HepG2 (cell line): ENCODE measurements at regions not wholly inside any gene's neighbourhood (a gene's known extent, or its start where the extent isn't known, plus 50 kb on each side); places are given as distances from the start of the nearest gene placed in this dataset.

ENCODE experiments used
- ADNP ChIP-seq: sonication (generic); formaldehyde crosslinking; IDR thresholded peaks from 2 replicates; pipeline ENCODE4 v1.4.0; 2020; ENCODE audit warnings: missing genetic modification reagents
- ATM ChIP-seq: fragments of 450-650 bp; IDR thresholded peaks from 2 replicates; pipeline ENCODE4 v1.7.1; 2017; ENCODE audit warnings: mild to moderate bottlenecking, borderline replicate concordance
- CBX2 ChIP-seq, 2 experiments: fragments of 200-600 bp in 1 of 2; sonication (generic); formaldehyde crosslinking in 1 of 2; IDR thresholded peaks; 2 replicates each; pipeline versions ENCODE4 v1.7.0 to v1.8.1; 2018 to 2022; ENCODE audit warnings: low read depth in 2 of 2, low read length in 1 of 2, mild to moderate bottlenecking in 1 of 2, missing genetic modification reagents in 1 of 2
- CEBPG ChIP-seq: IDR thresholded peaks from 2 replicates; pipeline ENCODE4 v1.6.1; 2016
- HHEX ChIP-seq: IDR thresholded peaks from 2 replicates; pipeline ENCODE4 v1.6.1; 2016; ENCODE audit warnings: control low read depth
- HMG20A ChIP-seq: IDR thresholded peaks from 2 replicates; pipeline ENCODE4 v1.6.1; 2016; ENCODE audit warnings: borderline replicate concordance
- HNF4A ChIP-seq: sonication (generic); formaldehyde crosslinking; IDR thresholded peaks from 2 replicates; pipeline ENCODE4 v1.4.0; 2020; ENCODE audit warnings: missing genetic modification reagents
- KLF11 ChIP-seq: IDR thresholded peaks from 2 replicates; pipeline ENCODE4 v1.6.1; 2016; ENCODE audit warnings: missing compliant biosample characterization
- MEIS1 ChIP-seq: sonication (generic); formaldehyde crosslinking; IDR thresholded peaks from 2 replicates; pipeline ENCODE4 v1.9.0; 2021; ENCODE audit warnings: mild to moderate bottlenecking, missing genetic modification reagents, moderate library complexity, borderline replicate concordance
- NCOR1 ChIP-seq: fragments of 200-600 bp; sonication (generic); IDR thresholded peaks from 2 replicates; pipeline ENCODE4 v1.7.0; 2017; ENCODE audit warnings: antibody characterized with exemption, low read length, borderline replicate concordance
- RCOR2 ChIP-seq: IDR thresholded peaks from 2 replicates; pipeline ENCODE4 v1.6.1; 2016; ENCODE audit warnings: missing biosample characterization, missing genetic modification reagents
- SMAD3 ChIP-seq: sonication (generic); formaldehyde crosslinking; IDR thresholded peaks from 2 replicates; pipeline ENCODE4 v1.4.0; 2020; ENCODE audit warnings: missing genetic modification reagents
- TBX3 ChIP-seq: fragments of 450-650 bp; IDR thresholded peaks from 2 replicates; pipeline ENCODE4 v1.6.1; 2017; ENCODE audit warnings: antibody characterized with exemption, mild to moderate bottlenecking, inconsistent platforms, borderline replicate concordance
- ZFP37 ChIP-seq: sonication (generic); formaldehyde crosslinking; IDR thresholded peaks from 2 replicates; pipeline ENCODE4 v1.4.0; 2020; ENCODE audit warnings: missing genetic modification reagents, borderline replicate concordance
- ZNF138 ChIP-seq: sonication (generic); formaldehyde crosslinking; IDR thresholded peaks from 2 replicates; pipeline ENCODE4 v1.5.0; 2020; ENCODE audit warnings: mild to moderate bottlenecking, low read depth, missing genetic modification reagents
- ZNF143 ChIP-seq: sonication (generic); formaldehyde crosslinking; IDR thresholded peaks from 2 replicates; pipeline ENCODE4 v1.4.0; 2020; ENCODE audit warnings: missing genetic modification reagents
- ZNF260 ChIP-seq: sonication (generic); formaldehyde crosslinking; IDR thresholded peaks from 2 replicates; pipeline ENCODE4 v1.4.0; 2020; ENCODE audit warnings: missing genetic modification reagents, low read depth, mild to moderate bottlenecking, borderline replicate concordance
- ZNF292 ChIP-seq: sonication (generic); formaldehyde crosslinking; IDR thresholded peaks from 2 replicates; pipeline ENCODE4 v1.8.1; 2022; ENCODE audit warnings: mild to moderate bottlenecking, low read depth, missing genetic modification reagents, borderline replicate concordance
- TF ChIP-seq, protein P1 (sequence below): sonication (generic); formaldehyde crosslinking; IDR thresholded peaks from 2 replicates; pipeline ENCODE4 v1.4.0; 2020; ENCODE audit warnings: missing genetic modification reagents
- TF ChIP-seq, protein P2 (sequence below): IDR thresholded peaks from 2 replicates; pipeline ENCODE4 v1.6.1; 2016; ENCODE audit warnings: low read depth
- TF ChIP-seq, protein P3 (sequence below): IDR thresholded peaks from 2 replicates; pipeline ENCODE4 v1.6.1; 2018; ENCODE audit warnings: missing genetic modification reagents
- TF ChIP-seq, protein P4 (sequence below): fragments of 450-650 bp; IDR thresholded peaks from 2 replicates; pipeline ENCODE4 v1.6.1; 2017
- TF ChIP-seq, protein P5 (sequence below): sonication (generic); formaldehyde crosslinking; IDR thresholded peaks from 2 replicates; pipeline ENCODE4 v1.8.1; 2023; ENCODE audit warnings: mild to moderate bottlenecking, moderate library complexity, missing genetic modification reagents
- TF ChIP-seq, protein P6 (sequence below): sonication (generic); formaldehyde crosslinking; IDR thresholded peaks from 2 replicates; pipeline ENCODE4 v1.5.1; 2020; ENCODE audit warnings: missing genetic modification reagents, mild to moderate bottlenecking, borderline replicate concordance

DNA sequence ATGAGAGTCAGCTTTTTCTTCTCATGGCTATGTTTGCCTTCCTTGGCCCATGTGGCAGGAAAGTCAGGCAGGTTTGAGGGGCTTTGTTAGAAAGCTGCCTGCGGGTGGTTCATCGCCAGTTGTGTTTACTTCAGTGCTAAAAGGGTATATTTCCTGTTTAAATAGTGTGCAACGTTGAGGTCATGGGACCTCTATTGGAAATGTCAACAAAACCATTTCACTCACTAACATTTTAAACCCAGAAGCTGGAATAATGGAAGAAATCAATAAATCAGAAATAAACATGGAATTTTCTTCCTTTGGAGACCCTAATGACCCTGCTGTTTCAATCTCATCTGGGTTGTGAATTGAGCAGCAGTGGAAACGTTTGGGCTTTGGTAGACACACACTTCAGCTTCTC lies 185.8 kb downstream of the ANKRD50 start (continued):
- TF ChIP-seq, protein P1, sequence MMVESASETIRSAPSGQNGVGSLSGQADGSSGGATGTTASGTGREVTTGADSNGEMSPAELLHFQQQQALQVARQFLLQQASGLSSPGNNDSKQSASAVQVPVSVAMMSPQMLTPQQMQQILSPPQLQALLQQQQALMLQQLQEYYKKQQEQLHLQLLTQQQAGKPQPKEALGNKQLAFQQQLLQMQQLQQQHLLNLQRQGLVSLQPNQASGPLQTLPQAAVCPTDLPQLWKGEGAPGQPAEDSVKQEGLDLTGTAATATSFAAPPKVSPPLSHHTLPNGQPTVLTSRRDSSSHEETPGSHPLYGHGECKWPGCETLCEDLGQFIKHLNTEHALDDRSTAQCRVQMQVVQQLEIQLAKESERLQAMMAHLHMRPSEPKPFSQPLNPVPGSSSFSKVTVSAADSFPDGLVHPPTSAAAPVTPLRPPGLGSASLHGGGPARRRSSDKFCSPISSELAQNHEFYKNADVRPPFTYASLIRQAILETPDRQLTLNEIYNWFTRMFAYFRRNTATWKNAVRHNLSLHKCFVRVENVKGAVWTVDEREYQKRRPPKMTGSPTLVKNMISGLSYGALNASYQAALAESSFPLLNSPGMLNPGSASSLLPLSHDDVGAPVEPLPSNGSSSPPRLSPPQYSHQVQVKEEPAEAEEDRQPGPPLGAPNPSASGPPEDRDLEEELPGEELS (CRISPR knock-in tag): peak; percentile 86
- TF ChIP-seq ZNF260 (CRISPR knock-in tag) (no peak), SMAD3 (CRISPR knock-in tag) (peak; percentile 85), KLF11 (no peak), ATM (no peak), ZNF138 (CRISPR knock-in tag) (no peak), CEBPG (CRISPR knock-in tag) (peak; percentile 36; the same call in 1 of the 2 replicates), HNF4A (0 out of 2 replicates have a peak, but pooled peaks have one; percentile 33), ZFP37 (CRISPR knock-in tag) (no peak), NCOR1 (0 out of 2 replicates have a peak, but pooled peaks have one; percentile 20), ADNP (no peak), HMG20A (CRISPR knock-in tag) (peak; percentile 95), HHEX (CRISPR knock-in tag) (peak; percentile 63; the same call in 1 of the 2 replicates), CBX2 (IDR thresholded peaks at IDR 0.05; ENCODE audit: low read depth, low read length) (no peak), CBX2 (CRISPR knock-in tag; IDR thresholded peaks at IDR 0.05; ENCODE audit: low read depth) (no peak), TBX3 (peak; percentile 47; the same call in 1 of the 2 replicates), ZNF143 (CRISPR knock-in tag) (no peak), MEIS1 (no peak), ZNF292 (peak; percentile 61; the same call in 1 of the 2 replicates), RCOR2 (0 out of 2 replicates have a peak, but pooled peaks have one; percentile 55)
- TF ChIP-seq, protein P2, sequence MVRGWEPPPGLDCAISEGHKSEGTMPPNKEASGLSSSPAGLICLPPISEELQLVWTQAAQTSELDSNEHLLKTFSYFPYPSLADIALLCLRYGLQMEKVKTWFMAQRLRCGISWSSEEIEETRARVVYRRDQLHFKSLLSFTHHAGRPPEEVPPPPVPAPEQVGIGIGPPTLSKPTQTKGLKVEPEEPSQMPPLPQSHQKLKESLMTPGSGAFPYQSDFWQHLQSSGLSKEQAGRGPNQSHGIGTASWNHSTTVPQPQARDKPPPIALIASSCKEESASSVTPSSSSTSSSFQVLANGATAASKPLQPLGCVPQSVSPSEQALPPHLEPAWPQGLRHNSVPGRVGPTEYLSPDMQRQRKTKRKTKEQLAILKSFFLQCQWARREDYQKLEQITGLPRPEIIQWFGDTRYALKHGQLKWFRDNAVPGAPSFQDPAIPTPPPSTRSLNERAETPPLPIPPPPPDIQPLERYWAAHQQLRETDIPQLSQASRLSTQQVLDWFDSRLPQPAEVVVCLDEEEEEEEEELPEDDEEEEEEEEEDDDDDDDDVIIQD (CRISPR knock-in tag): peak; percentile 100
- TF ChIP-seq, protein P3, sequence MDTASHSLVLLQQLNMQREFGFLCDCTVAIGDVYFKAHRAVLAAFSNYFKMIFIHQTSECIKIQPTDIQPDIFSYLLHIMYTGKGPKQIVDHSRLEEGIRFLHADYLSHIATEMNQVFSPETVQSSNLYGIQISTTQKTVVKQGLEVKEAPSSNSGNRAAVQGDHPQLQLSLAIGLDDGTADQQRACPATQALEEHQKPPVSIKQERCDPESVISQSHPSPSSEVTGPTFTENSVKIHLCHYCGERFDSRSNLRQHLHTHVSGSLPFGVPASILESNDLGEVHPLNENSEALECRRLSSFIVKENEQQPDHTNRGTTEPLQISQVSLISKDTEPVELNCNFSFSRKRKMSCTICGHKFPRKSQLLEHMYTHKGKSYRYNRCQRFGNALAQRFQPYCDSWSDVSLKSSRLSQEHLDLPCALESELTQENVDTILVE: peak; percentile 70; the same call in 1 of the 2 replicates
- TF ChIP-seq, protein P4, sequence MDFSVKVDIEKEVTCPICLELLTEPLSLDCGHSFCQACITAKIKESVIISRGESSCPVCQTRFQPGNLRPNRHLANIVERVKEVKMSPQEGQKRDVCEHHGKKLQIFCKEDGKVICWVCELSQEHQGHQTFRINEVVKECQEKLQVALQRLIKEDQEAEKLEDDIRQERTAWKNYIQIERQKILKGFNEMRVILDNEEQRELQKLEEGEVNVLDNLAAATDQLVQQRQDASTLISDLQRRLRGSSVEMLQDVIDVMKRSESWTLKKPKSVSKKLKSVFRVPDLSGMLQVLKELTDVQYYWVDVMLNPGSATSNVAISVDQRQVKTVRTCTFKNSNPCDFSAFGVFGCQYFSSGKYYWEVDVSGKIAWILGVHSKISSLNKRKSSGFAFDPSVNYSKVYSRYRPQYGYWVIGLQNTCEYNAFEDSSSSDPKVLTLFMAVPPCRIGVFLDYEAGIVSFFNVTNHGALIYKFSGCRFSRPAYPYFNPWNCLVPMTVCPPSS: no peak
- TF ChIP-seq, protein P5, sequence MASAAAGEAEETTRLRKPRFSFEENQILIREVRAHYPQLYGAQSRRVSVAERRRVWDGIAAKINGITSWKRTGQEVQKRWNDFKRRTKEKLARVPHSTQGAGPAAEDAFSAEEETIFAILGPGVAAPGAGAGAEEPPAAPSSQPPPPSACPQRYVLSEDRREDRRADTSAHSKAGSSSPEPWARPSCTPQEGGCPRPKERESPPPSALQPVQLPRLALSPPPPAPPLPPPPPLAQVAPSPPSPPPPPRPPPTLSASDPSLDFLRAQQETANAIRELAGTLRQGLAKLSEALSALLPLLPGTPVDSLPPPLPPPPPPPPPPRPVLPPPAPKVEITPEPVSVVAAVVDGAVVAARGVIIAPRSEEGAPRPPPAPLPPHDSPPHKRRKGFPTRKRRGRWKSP (CRISPR knock-in tag): 0 out of 2 replicates have a peak, but pooled peaks have one; percentile 34
- TF ChIP-seq, protein P6, sequence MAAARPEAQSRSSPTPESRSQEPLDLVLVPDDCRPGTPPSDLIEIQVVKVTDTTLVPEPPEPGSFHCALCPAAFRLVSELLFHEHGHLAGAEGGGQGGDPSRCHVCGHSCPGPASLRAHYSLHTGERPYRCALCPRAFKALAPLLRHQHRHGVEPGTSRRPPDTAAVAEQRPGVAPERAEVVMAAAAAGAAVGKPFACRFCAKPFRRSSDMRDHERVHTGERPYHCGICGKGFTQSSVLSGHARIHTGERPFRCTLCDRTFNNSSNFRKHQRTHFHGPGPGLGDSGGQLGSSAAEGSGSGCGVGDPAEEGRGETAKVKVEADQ: 0 out of 2 replicates have a peak, but pooled peaks have one; percentile 37
